Uterus (tissue), 2 donors: ENCODE measurements at regions not wholly inside any gene's neighbourhood (a gene's known extent, or its start where the extent isn't known, plus 50 kb on each side); places are given as distances from the start of the nearest gene placed in this dataset.

Experiments
- CTCF ChIP-seq, 4 experiments: fragments of 200-600 bp in 2 of 4; fragments of 450-650 bp in 2 of 4; sonication (generic) in 2 of 4; IDR thresholded peaks; one replicate each; pipeline ENCODE4 v1.5.1; 2016 to 2019; ENCODE audit warnings: antibody characterized with exemption in 4 of 4, mild to moderate bottlenecking in 2 of 4, moderate library complexity in 1 of 4
- POLR2A ChIP-seq, 2 donors: fragments of 450-650 bp; IDR thresholded peaks; one replicate each; pipeline ENCODE4 v1.6.1; 2016; ENCODE audit warnings: antibody characterized with exemption in 2 of 2, mild to moderate bottlenecking in 1 of 2, moderate library complexity in 1 of 2

GRCh38 chr5:171537923-171538537 lies 118.6 kb downstream of the FGF18 start:
- TF ChIP-seq CTCF (IDR thresholded peaks at IDR 0.05) (no peak), POLR2A (IDR thresholded peaks at IDR 0.05) (no peak)
